ENCODE measurements at regions not wholly inside any gene's neighbourhood (a gene's known extent, or its start where the extent isn't known, plus 50 kb on each side); places are given as distances from the start of the nearest gene placed in this dataset.
A peak's percentile ranks its signal among the peaks of the same experiment; 100 is the strongest.
"Not testable (repeated sequence)": the region's sequence is repeated elsewhere in the genome, so short reads cannot be mapped to it uniquely, and the experiment has no call there.

DNA sequence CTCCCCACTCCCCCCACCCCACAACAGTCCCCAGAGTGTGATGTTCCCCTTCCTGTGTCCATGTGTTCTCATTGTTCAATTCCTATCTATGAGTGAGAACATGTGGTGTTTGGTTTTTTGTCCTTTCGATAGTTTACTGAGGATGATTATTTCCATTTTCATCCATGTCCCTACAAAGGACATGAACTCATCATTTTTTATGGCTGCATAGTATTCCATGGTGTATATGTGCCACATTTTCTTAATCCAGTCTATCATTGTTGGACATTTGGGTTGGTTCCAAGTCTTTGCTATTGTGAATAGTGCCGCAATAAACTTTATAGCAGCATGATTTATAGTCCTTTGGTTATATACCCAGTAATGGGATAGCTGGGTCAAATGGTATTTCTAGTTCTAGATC lies 106.6 kb upstream of the WIPF3 start:
- 90 to 93% methylated on average over 2 of the region's 2 CpGs for WGBS, 2 donors
- H3K4me3 ChIP-seq (ENCODE audit: low read length in 2 of 2); H3K36me3 ChIP-seq (ENCODE audit: control insufficient read depth in 1 of 2, insufficient read depth in 2 of 2, low read length in 1 of 2); intact Hi-C loops (cut with DNase I); ATAC-seq (ENCODE audit: low FRiP score); DNase-seq; H3K9me3 ChIP-seq (ENCODE audit: control insufficient read depth, low read length); H3K4me1 ChIP-seq (ENCODE audit: control insufficient read depth in 1 of 2, insufficient read depth in 2 of 2, low read length in 2 of 2); H3K27ac ChIP-seq (ENCODE audit: low read depth in 1 of 2, low read length in 2 of 2); H3K27me3 ChIP-seq (ENCODE audit: control insufficient read depth in 1 of 2, insufficient read depth in 2 of 2, low read length in 1 of 2): not testable (repeated sequence)

DNA sequence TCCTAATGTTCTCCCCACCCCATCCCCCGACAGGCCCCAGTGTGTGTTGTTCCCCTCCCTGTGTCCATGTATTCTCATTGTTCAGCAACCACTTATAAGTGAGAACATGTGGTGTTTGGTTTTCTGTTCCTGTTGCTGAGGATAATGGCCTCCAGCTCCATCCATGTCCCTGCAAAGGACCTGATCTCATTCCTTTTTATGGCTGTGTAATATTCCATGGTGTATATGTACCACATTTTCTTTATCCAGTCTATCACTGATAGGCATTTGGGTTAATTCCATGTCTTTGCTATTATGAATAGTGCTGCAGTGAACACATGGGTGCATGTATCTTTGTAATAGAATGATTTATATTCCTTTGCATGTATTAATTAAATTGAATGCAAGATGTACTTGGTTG lies 104.8 kb upstream of the WIPF3 start:
- WGBS, 2 donors = 96 to 100% methylated on average over 1 of the region's 1 CpG
- intact Hi-C loops (cut with DNase I) = not testable (repeated sequence)

DNA sequence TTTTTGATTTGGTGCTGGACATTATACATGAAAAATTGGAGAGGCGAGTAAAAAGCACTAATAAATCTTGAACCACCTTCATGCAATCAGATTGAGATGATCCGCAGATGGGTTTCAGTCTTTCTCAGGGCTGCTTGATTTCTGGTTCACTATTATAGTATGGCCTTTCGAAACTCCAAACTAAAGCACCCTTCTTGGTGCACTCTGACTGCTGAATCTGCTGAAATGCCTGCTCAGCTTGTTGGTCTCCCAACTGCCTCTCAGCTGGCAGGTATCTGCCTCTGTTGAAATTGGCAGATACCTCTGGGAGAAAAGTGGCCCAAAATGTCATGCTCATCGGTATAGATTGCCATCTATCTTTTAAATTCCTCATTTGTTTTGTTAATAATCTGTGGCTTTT lies 102.5 kb upstream of the WIPF3 start:
- intact Hi-C loops (cut with DNase I); H3K27me3 ChIP-seq (ENCODE audit: control insufficient read depth in 1 of 2, insufficient read depth in 2 of 2, low read length in 1 of 2); H3K9me3 ChIP-seq (ENCODE audit: control insufficient read depth, low read length); H3K27ac ChIP-seq (ENCODE audit: low read depth in 1 of 2, low read length in 2 of 2); ATAC-seq (ENCODE audit: low FRiP score); H3K36me3 ChIP-seq (ENCODE audit: control insufficient read depth in 1 of 2, insufficient read depth in 2 of 2, low read length in 1 of 2); DNase-seq; H3K4me3 ChIP-seq (ENCODE audit: low read length in 2 of 2); H3K4me1 ChIP-seq (ENCODE audit: control insufficient read depth in 1 of 2, insufficient read depth in 2 of 2, low read length in 2 of 2): not testable (repeated sequence)
- WGBS, 2 donors = 85 to 88% methylated on average over 4 of the region's 4 CpGs

More for the DNA sequence above, 104.8 kb upstream of the WIPF3 start:
- H3K4me1 ChIP-seq (ENCODE audit: control insufficient read depth in 1 of 2, insufficient read depth in 2 of 2, low read length in 2 of 2); DNase-seq; ATAC-seq (ENCODE audit: low FRiP score); H3K27ac ChIP-seq (ENCODE audit: low read depth in 1 of 2, low read length in 2 of 2); H3K9me3 ChIP-seq (ENCODE audit: control insufficient read depth, low read length); H3K27me3 ChIP-seq (ENCODE audit: control insufficient read depth in 1 of 2, insufficient read depth in 2 of 2, low read length in 1 of 2); H3K36me3 ChIP-seq (ENCODE audit: control insufficient read depth in 1 of 2, insufficient read depth in 2 of 2, low read length in 1 of 2); H3K4me3 ChIP-seq (ENCODE audit: low read length in 2 of 2): not testable (repeated sequence)

DNA sequence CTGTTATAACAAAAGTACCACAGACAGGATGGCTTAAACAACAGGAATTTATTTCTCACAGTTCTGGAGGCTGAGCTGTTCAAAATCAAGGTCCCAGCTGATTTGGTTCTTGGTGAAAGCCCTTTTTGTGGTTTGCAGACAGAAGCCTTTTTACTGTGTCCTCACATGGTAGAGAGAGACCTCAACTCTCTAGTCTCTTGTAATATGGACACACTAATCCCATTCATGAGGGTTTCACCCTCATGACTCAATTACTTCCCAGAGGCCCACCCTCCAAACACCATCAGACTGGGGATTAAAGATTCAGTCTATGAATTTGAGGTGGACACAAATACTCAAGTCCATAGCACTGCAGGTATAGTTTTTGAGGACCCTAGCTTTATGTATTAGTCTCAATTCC lies 97.3 kb upstream of the WIPF3 start:
- H3K4me3 ChIP-seq (ENCODE audit: low read length in 2 of 2); H3K27ac ChIP-seq (ENCODE audit: low read depth in 1 of 2, low read length in 2 of 2); DNase-seq; ATAC-seq (ENCODE audit: low FRiP score); intact Hi-C loops (cut with DNase I); H3K9me3 ChIP-seq (ENCODE audit: control insufficient read depth, low read length); H3K27me3 ChIP-seq (ENCODE audit: control insufficient read depth in 1 of 2, insufficient read depth in 2 of 2, low read length in 1 of 2); H3K36me3 ChIP-seq (ENCODE audit: control insufficient read depth in 1 of 2, insufficient read depth in 2 of 2, low read length in 1 of 2); H3K4me1 ChIP-seq (ENCODE audit: control insufficient read depth in 1 of 2, insufficient read depth in 2 of 2, low read length in 2 of 2): not testable (repeated sequence)

DNA sequence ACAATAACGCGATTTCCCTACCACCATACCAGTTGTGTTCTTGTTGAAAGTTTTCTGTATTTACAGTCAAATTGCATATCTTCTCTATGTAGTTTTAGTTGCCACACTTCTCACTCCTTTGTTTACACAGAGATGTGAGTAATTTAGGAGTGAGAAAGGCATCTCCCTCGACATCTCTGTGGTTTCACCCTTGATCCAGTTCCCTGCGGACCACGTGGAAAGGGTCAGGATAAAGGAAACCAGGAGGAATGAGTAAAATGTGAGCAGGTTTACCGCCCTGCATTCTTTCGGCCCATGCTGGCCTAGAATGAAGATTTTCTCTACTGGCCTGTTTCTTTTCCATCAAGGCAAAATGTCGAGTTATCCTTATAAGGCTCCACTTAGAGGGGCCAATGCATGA lies 83.2 kb upstream of the WIPF3 start:
- ATAC-seq (ENCODE audit: low FRiP score); H3K27me3 ChIP-seq (ENCODE audit: control insufficient read depth in 1 of 2, insufficient read depth in 2 of 2, low read length in 1 of 2); H3K4me1 ChIP-seq (ENCODE audit: control insufficient read depth in 1 of 2, insufficient read depth in 2 of 2, low read length in 2 of 2); H3K36me3 ChIP-seq (ENCODE audit: control insufficient read depth in 1 of 2, insufficient read depth in 2 of 2, low read length in 1 of 2); DNase-seq; intact Hi-C loops (cut with DNase I); H3K27ac ChIP-seq (ENCODE audit: low read depth in 1 of 2, low read length in 2 of 2); H3K4me3 ChIP-seq (ENCODE audit: low read length in 2 of 2); H3K9me3 ChIP-seq (ENCODE audit: control insufficient read depth, low read length): not testable (repeated sequence)
- WGBS, 2 donors = 33 to 41% methylated on average over 8 of the region's 8 CpGs

DNA sequence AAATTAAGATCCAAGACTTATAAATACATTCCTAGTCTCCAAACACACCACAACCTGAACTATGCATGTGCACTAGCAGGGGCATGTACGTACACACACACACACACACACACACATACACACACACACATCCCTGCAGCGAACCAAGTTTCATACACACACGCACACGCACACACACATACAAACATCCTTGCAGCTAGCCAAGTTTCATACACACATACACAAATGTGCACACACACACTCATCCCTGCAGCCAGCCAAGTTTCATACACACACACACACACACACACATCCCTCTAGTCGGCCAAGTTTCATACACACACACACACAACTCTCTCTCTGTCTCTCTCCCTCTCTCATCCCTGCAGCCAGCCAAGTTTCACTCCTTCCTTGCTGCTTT lies 82.7 kb upstream of the WIPF3 start:
- no peaks in the 10 kb centered on the region for H3K27me3 ChIP-seq (ENCODE audit: control insufficient read depth in 1 of 2, insufficient read depth in 2 of 2, low read length in 1 of 2)
- ATAC-seq (ENCODE audit: low FRiP score) (no peak), DNase-seq (no peak)
- H3K4me3 ChIP-seq (ENCODE audit: low read length in 2 of 2) = no peak overlapping the region
- no peak overlapping the region for H3K27ac ChIP-seq (ENCODE audit: low read depth in 1 of 2, low read length in 2 of 2)
- H3K4me1 ChIP-seq (ENCODE audit: control insufficient read depth in 1 of 2, insufficient read depth in 2 of 2, low read length in 2 of 2) = no peaks in the 10 kb centered on the region
- H3K36me3 ChIP-seq (ENCODE audit: control insufficient read depth in 1 of 2, insufficient read depth in 2 of 2, low read length in 1 of 2) = no peaks in the 10 kb centered on the region
- 48 to 59% methylated on average over 5 of the region's 5 CpGs for WGBS, 2 donors
- intact Hi-C loops (cut with DNase I) = no loop called here
- no peaks in the 10 kb centered on the region for H3K9me3 ChIP-seq (ENCODE audit: control insufficient read depth, low read length)

DNA sequence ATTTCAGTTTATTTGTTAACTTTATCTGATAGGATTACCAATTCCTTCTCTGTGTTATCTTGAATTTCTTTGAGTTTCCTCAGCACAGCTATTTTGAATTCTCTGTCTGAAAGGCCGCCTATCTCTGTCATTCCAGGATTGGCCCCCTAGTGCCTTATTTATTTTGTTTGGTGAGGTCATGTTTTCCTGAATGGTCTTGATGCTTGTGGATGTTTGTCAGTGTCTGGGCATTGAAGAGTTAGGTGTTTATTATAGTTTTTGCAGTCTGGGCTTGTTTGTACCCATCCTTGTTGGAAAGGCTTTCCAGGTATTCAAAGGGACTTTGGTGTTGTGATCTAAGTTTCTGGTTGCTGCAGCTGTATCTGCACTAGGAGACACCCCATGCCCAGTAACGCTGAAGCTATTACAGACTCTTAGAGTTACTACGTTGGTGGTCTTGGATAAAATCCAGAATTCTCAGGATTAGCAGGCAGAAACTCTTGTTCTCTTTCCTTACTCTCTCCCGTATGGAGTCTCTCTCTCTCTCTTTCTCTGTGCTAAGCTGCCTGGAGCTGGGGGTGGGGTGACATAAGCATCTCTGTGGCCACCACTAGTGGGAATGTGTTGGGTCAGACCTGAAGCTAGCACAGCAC lies 76.7 kb upstream of the WIPF3 start:
- intact Hi-C loops (cut with DNase I); H3K27ac ChIP-seq (ENCODE audit: low read depth in 1 of 2, low read length in 2 of 2); H3K4me3 ChIP-seq (ENCODE audit: low read length in 2 of 2); H3K4me1 ChIP-seq (ENCODE audit: control insufficient read depth in 1 of 2, insufficient read depth in 2 of 2, low read length in 2 of 2); H3K9me3 ChIP-seq (ENCODE audit: control insufficient read depth, low read length); ATAC-seq (ENCODE audit: low FRiP score); H3K27me3 ChIP-seq (ENCODE audit: control insufficient read depth in 1 of 2, insufficient read depth in 2 of 2, low read length in 1 of 2); DNase-seq; H3K36me3 ChIP-seq (ENCODE audit: control insufficient read depth in 1 of 2, insufficient read depth in 2 of 2, low read length in 1 of 2): not testable (repeated sequence)
- whole genome bisulfite sequencing, 2 donors = 41 to 47% methylated on average over 4 of the region's 4 CpGs

DNA sequence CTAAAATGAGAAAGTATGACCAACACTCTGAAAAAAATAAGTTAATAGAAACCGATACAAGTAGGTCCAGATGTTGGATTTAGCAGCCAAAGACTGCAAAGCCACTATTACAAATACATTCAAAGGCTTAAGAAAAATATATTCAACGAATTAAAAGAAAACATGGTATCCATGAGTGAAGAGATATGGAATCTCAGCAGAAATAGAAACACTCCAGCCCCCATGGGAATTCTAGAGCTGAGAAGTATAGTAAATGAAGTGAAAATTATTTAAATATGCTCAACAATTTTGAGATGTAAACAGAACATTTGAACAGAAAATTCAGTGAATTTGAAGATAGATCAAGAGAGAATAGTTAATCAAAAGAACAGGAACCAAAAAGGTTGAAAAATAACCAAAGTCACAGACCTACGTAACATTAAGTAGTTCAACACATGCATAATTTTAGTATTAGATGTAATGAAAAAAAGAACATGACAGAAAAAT lies 72.0 kb upstream of the WIPF3 start:
- no peaks in the 10 kb centered on the region for H3K4me1 ChIP-seq (ENCODE audit: control insufficient read depth in 1 of 2, insufficient read depth in 2 of 2, low read length in 2 of 2)
- no peak overlapping the region for H3K27ac ChIP-seq (ENCODE audit: low read depth in 1 of 2, low read length in 2 of 2)
- WGBS, 2 donors = 29 to 42% methylated on average over 3 of the region's 3 CpGs
- no peaks in the 10 kb centered on the region for H3K27me3 ChIP-seq (ENCODE audit: control insufficient read depth in 1 of 2, insufficient read depth in 2 of 2, low read length in 1 of 2)
- no peaks in the 10 kb centered on the region for H3K9me3 ChIP-seq (ENCODE audit: control insufficient read depth, low read length)
- DNase-seq (no peak), ATAC-seq (ENCODE audit: low FRiP score) (no peak)
- H3K4me3 ChIP-seq (ENCODE audit: low read length in 2 of 2) = no peak overlapping the region
- no peaks in the 10 kb centered on the region for H3K36me3 ChIP-seq (ENCODE audit: control insufficient read depth in 1 of 2, insufficient read depth in 2 of 2, low read length in 1 of 2)
- intact Hi-C loops (cut with DNase I) = no loop called here

DNA sequence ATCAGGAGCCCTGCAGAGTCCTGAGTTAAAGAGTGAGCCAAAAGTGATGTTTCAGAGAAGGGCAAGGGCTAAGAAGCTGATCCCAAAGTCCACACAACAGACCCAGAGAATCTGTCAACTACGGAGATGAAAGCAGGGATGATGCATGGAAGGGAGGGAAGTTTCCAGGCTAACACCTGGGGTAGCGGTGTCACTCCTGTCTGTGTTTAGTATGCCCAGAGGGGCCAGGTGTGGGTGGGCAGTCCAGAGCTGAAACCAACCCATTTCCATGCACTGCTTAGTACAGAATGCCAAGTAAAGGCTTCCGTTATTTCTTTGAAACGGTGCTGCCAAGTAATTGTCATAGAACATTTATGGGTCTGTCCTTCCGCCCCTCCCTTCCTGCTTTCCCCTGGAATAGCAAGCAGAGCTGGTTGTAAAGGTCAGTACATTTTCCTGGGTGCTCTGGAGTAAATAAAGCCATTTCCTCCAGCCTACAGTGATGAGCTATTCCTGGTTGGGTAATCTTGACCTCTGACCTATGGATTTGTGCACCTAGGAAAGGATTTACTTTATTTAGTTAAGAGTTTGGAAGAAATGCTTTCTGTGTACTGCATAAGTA lies 58.6 kb upstream of the WIPF3 start:
- not testable (repeated sequence) for H3K9me3 ChIP-seq (ENCODE audit: control insufficient read depth, low read length); H3K4me3 ChIP-seq (ENCODE audit: low read length in 2 of 2); H3K36me3 ChIP-seq (ENCODE audit: control insufficient read depth in 1 of 2, insufficient read depth in 2 of 2, low read length in 1 of 2); H3K4me1 ChIP-seq (ENCODE audit: control insufficient read depth in 1 of 2, insufficient read depth in 2 of 2, low read length in 2 of 2); H3K27ac ChIP-seq (ENCODE audit: low read depth in 1 of 2, low read length in 2 of 2); DNase-seq; H3K27me3 ChIP-seq (ENCODE audit: control insufficient read depth in 1 of 2, insufficient read depth in 2 of 2, low read length in 1 of 2)
- 32 to 42% methylated on average over 5 of the region's 5 CpGs for WGBS, 2 donors
- peak; percentile 31 for ATAC-seq (ENCODE audit: low FRiP score)
- intact Hi-C loops (cut with DNase I) = loop anchor here (2.0 to 10.0 kb wide), 3 partner anchors 113 to 175 kb away; no protein-coding TSS in a partner anchor

Data from aorta (tissue), 5 donors.